IPS-18a (cell line): ENCODE measurements at regions not wholly inside any gene's neighbourhood (a gene's known extent, or its start where the extent isn't known, plus 50 kb on each side); places are given as distances from the start of the nearest gene placed in this dataset.

ENCODE experiments used
- H3K27ac ChIP-seq: one replicate; pipeline ENCODE4 v1.5.1; 2013; ENCODE audit warnings: low read length
- H3K27me3 ChIP-seq: one replicate; pipeline ENCODE4 v1.6.1; 2013; ENCODE audit warnings: mild to moderate bottlenecking, low read length; ENCODE audit not compliant: control insufficient read depth, insufficient read depth
- H3K36me3 ChIP-seq: one replicate; pipeline ENCODE4 v1.6.1; 2013; ENCODE audit warnings: low read depth, low read length; ENCODE audit not compliant: control insufficient read depth
- H3K4me1 ChIP-seq: one replicate; pipeline ENCODE4 v1.6.1; 2013; ENCODE audit warnings: low read depth, low read length; ENCODE audit not compliant: control insufficient read depth
- H3K4me3 ChIP-seq: one replicate; pipeline ENCODE4 v1.5.1; 2013; ENCODE audit warnings: low read length
- H3K9ac ChIP-seq: one replicate; pipeline ENCODE4 v1.6.1; 2013; ENCODE audit warnings: mild to moderate bottlenecking, low read length, moderate library complexity
- H3K9me3 ChIP-seq: one replicate; pipeline ENCODE4 v1.6.1; 2013; ENCODE audit warnings: low read depth, low read length; ENCODE audit not compliant: control insufficient read depth

DNA sequence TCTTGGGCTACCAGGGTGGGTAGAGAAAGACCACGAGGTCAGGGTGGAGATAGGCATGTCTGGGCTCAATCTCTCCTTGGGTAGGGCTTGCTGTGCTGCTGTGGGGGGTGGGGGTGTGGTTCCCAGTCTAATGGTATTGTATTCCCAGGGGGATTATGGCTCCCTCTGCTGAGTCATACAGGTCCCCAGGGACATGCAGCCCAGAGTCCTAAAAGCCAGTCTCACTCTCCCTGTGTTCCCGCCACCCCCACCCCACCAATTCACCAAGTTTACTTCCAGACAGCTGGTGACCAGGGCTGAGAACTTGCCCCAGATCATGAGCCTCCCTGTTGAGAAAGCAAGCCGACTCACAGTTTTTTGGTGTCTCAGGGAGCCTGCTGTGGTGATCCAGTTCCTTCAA lies 367.6 kb downstream of the C12orf75 start:
- Histone ChIP-seq H3K36me3 (no peaks in the 10 kb centered on the region), H3K4me1 (no peaks in the 10 kb centered on the region), H3K27me3 (no peaks in the 10 kb centered on the region), H3K4me3 (no peak overlapping the region), H3K9me3 (peaks cover 7% of the 10 kb centered on the region), H3K27ac (no peak overlapping the region), H3K9ac (no peak overlapping the region)

DNA sequence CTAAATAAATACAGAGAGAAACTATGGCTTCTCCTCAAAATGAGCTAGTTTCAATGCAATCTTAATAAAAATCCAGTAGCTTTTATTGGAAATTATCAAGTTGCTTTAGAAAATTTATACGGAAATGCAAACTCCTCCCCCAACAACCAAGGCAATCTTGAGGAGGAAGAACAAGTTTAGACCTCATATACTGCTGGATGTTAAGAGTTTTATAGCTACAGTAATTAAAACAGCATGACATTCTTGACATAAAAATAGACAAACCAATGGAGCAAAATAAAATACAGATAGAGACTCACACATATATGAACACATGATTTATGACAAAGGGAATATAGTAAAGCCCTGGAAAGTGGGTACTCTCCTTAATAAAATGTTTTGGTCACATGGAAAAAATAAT lies 368.7 kb downstream of the C12orf75 start:
- H3K4me1 ChIP-seq = peaks cover 5% of the 10 kb centered on the region
- H3K27ac ChIP-seq = no peak overlapping the region
- H3K9me3 ChIP-seq = peaks cover 7% of the 10 kb centered on the region
- no peak overlapping the region for H3K4me3 ChIP-seq
- no peaks in the 10 kb centered on the region for H3K36me3 ChIP-seq
- H3K27me3 ChIP-seq = no peaks in the 10 kb centered on the region
- no peak overlapping the region for H3K9ac ChIP-seq

DNA sequence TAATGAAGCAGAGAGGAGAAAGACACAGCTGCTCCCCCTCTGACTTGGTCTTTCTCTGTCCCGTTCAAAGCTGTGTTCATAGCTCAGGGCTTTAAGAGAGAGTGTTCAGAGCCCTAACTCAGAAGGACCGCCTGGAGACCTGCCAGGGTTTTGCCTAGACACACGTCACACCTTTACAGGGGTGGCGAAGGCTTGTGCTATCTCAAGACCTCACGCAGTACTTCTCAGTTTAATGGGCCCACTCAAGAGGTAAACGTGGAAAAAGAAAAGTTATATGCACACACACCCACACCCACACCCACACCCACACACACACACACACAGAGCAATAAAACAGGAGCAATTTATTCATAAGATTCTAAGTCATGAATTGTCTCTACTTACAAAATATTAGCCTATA lies 374.3 kb downstream of the C12orf75 start:
- no peaks in the 10 kb centered on the region for H3K36me3 ChIP-seq
- no peak overlapping the region for H3K27ac ChIP-seq
- H3K27me3 ChIP-seq = no peaks in the 10 kb centered on the region
- H3K4me3 ChIP-seq = no peak overlapping the region
- peaks cover 12% of the 10 kb centered on the region for H3K4me1 ChIP-seq
- H3K9me3 ChIP-seq = peaks cover 6% of the 10 kb centered on the region
- no peak overlapping the region for H3K9ac ChIP-seq

DNA sequence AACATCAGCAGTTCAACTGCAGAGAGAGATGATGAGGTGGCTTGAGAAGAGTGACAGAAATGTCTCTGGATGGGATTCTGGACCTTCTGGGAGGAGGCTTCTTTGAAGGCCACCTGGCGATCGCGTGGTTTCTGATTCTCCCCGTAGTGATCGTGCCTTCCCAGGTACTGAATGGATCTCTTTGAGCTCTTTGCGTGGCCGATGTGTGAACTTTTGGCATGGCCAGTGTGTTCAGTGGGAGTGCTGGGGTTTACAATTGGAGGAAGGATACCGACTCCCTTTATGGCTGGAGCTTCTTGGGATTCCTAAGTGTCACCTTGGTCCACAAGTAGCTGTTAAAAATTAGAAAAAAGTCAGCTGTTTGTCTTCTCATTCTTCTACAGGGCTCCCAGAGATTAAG lies 374.7 kb downstream of the C12orf75 start:
- H3K9ac ChIP-seq = no peak overlapping the region
- peaks cover 12% of the 10 kb centered on the region for H3K4me1 ChIP-seq
- H3K27me3 ChIP-seq = no peaks in the 10 kb centered on the region
- peaks cover 1% of the 10 kb centered on the region for H3K9me3 ChIP-seq
- H3K4me3 ChIP-seq = no peak overlapping the region
- no peaks in the 10 kb centered on the region for H3K36me3 ChIP-seq
- no peak overlapping the region for H3K27ac ChIP-seq

DNA sequence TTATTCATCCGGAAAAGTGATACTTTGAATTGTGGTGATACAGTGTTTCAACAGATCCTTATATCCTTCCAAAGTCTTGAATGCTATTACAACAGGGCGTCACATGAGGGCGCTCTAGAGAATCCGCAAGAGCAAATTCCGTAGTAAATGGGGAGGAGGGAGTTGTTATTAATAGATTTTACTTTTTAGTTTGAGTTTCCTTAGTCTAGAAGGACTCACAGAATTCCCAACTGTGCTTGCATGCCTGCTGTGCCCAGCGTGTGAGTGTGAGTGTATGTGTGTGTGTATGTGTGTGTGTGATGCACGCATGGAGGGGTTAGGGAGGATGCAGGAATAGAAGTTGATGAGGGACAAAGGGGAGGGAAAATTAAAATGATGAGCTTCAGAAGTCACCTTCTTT lies 375.3 kb downstream of the C12orf75 start:
- no peak overlapping the region for H3K9ac ChIP-seq
- H3K9me3 ChIP-seq = no peaks in the 10 kb centered on the region
- no peak overlapping the region for H3K27ac ChIP-seq
- H3K36me3 ChIP-seq = no peaks in the 10 kb centered on the region
- H3K4me3 ChIP-seq = no peak overlapping the region
- peaks cover 12% of the 10 kb centered on the region for H3K4me1 ChIP-seq
- no peaks in the 10 kb centered on the region for H3K27me3 ChIP-seq

DNA sequence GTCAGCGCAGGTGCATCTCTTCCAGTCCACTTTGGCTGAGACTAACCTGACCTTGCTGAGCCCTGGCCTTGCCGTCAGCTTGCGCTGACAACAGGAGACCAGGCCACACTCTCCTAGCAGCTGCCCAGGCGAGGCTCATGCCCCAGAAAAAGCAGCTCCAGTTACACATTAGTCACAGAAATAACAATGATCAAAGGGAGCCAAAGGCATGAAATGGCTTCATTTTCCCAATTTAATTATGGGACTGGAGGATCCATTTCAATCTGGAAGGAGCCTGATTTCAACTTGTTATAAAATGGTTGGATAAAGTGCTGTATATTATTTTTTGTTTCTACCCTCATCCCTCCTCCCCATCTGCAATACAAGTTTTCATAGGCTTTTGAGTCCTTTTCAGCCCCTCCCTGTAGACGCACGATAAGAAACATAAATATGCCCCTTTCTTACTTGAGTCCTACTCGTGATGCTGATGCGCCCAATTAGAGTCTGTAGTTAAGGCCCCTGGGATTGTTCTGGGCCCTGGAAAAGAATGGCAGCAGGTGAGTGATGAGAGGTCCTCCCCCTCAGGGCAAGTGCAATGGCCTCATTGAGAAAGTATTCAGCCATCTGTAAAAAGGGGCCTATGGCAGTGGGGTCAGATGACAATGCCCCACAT lies 376.0 kb downstream of the C12orf75 start:
- H3K27ac ChIP-seq = no peak overlapping the region
- no peaks in the 10 kb centered on the region for H3K36me3 ChIP-seq
- peaks cover 12% of the 10 kb centered on the region for H3K4me1 ChIP-seq
- no peak overlapping the region for H3K4me3 ChIP-seq
- H3K9ac ChIP-seq = no peak overlapping the region
- H3K9me3 ChIP-seq = no peaks in the 10 kb centered on the region
- no peaks in the 10 kb centered on the region for H3K27me3 ChIP-seq

DNA sequence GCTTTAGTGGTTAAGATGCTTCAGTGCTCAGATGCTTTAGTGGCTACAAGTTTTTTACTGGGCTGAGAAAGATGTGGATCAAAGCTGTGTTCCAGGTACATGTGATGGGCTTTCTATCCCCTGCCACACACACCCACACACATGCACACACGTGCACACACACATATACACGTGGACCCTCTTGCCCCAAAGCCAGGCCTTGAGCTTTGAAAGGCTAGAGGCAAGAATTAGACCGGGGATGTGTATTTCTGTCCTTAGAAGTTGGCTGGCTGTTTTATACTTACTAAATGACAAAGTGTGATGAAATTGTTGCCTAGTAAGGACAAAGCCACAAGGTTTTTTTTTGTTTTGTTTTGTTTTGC lies 376.5 kb downstream of the C12orf75 start:
- Histone ChIP-seq H3K9me3 (no peaks in the 10 kb centered on the region), H3K9ac (no peak overlapping the region), H3K36me3 (no peaks in the 10 kb centered on the region), H3K4me3 (no peak overlapping the region), H3K27ac (no peak overlapping the region), H3K27me3 (no peaks in the 10 kb centered on the region), H3K4me1 (peaks cover 12% of the 10 kb centered on the region)

DNA sequence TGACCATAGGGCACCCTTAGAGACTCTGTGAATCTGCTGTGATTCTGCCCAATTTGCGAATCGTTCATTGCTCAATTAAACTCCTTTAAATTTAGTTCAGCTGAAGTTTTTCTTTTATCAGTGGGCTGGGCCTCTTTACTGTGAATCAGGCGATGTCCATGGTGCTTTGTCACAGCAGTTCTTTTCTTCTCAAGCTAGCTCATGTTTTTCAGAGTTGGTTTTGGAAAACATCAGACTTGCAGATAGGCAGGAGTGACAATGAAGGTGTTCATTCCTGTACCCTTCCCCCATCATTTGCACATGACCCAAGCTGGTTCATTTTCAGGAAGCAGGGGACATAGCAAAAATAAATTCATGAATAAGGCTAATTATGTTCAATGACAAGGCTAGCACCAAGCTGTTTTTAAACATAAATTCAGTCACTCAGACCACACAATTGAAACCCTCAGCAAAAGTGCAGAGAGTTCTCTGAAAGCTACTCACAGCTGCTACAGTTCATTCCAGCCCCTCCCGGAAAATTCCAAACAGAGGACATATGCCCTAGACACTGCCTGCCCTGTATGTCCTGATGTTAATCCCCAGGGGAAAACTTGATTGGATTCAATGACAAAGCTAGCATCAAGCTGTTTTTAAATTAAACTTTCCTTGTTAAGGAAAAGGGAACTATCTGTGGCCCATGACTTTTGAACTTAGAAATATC lies 383.3 kb downstream of the C12orf75 start:
- Histone ChIP-seq H3K4me1 (peaks cover 7% of the 10 kb centered on the region), H3K9me3 (no peaks in the 10 kb centered on the region), H3K36me3 (no peaks in the 10 kb centered on the region), H3K27ac (no peak overlapping the region), H3K27me3 (no peaks in the 10 kb centered on the region), H3K4me3 (no peak overlapping the region), H3K9ac (no peak overlapping the region)

DNA sequence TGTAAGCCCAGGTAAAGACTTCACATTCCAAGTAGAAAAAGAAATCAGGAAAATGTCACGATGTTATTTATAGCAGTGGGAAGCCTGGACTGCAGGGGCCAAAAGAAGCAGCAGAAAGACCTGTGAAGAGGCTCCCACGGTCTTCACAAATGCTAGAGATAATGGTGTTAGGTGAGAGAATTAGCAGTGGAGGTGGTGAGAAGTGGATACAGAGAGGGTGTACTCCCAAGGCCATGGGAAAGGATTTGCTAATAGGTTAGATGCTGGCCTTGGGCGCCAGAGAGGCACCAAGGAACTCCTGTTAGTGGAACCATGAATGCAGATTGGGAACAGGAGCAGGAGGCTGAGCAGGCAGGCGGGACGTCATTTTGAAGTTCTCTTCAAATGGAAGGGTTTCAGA lies 386.1 kb downstream of the C12orf75 start:
- Histone ChIP-seq H3K9ac (no peak overlapping the region), H3K36me3 (no peaks in the 10 kb centered on the region), H3K4me3 (no peak overlapping the region), H3K27ac (no peak overlapping the region), H3K4me1 (peaks cover 7% of the 10 kb centered on the region), H3K9me3 (no peaks in the 10 kb centered on the region), H3K27me3 (no peaks in the 10 kb centered on the region)

DNA sequence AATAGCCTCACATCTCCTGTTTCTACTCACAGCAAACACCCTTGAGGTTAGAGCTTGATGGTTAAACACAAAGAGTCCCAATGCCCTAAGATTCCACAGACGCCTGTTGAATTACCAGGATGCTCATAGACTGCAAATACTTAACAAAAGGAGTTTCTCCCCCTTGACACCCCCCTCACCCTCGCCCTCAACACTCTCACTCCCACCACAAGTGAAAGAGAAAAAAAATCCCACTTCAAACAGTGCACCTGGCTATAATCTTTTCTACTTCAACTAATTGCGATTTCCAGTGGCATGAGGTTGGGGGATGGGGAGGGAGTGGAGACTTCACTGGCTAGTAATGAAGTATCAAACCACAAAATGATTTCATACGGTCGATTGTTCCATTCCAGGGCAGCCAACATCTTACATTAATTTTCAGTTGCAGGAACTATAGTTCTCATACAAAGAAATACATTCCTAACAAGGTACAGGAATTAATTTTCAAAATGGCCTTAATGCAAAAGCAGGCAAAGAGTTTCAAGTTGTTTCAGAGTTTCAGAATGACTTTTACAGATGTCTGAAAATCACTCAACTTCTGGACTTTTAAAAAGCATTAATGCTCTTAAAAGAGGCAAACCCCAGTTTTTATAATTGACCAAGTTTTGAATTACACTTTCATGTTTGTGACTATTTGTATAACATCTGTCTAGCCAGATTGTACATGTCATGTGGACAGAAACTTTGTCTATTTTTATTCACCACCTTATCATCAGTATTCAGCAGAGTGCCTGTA lies 390.7 kb downstream of the C12orf75 start:
- Histone ChIP-seq H3K27ac (no peak overlapping the region), H3K4me1 (peaks cover 5% of the 10 kb centered on the region), H3K9ac (no peak overlapping the region), H3K27me3 (no peaks in the 10 kb centered on the region), H3K36me3 (no peaks in the 10 kb centered on the region), H3K4me3 (no peak overlapping the region), H3K9me3 (no peaks in the 10 kb centered on the region)

DNA sequence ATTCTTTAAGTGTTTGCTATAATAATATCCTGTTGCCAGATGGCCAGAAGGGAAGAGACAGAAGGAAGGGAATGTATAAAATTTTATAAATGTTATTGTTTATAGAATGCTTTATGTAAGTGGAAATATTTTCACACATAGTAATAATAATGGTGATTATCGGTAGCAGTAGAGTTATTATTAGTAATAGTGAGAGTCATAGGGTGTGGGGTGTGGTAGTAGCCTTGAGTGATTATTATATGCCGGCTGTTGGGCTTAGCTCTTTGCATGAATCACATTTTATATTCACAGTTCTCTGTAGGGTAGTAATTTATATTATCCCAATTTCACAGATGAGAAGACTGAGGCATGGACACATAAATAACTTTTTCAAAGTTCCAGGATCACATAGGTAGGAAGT lies 391.4 kb downstream of the C12orf75 start:
- H3K4me3 ChIP-seq = no peak overlapping the region
- no peaks in the 10 kb centered on the region for H3K9me3 ChIP-seq
- peaks cover 5% of the 10 kb centered on the region for H3K4me1 ChIP-seq
- H3K27me3 ChIP-seq = no peaks in the 10 kb centered on the region
- no peak overlapping the region for H3K9ac ChIP-seq
- H3K36me3 ChIP-seq = no peaks in the 10 kb centered on the region
- H3K27ac ChIP-seq = no peak overlapping the region
